ENCODE measurements at regions not wholly inside any gene's neighbourhood (a gene's known extent, or its start where the extent isn't known, plus 50 kb on each side); places are given as distances from the start of the nearest gene placed in this dataset.

- DNase-seq = peak; percentile 70
Measured at GRCh38 chr1:39109644-39110043, 83.5 kb downstream of the NDUFS5 start.

GRCh38 chr1:39110325-39110851, 84.2 kb downstream of the NDUFS5 start:
- peak; percentile 51 for DNase-seq

DNA sequence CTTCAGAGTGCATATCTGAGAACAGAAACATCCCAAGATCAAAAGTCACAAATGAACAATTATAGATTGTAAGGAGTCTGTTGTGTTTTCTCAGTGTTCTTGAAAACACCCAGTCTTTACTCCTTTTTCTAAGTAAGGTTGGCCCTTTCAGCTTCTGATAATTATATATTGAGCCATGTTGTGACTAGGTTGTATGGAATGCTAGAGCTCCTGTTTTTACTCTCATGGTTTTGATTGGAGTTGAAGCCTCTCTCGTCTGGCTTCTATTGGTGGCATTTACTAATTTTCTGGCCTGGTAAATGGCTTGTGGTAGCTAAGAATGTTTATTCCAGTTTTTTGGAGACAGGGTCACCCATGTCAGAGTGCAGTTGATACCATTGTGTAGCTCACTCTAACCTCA, 84.7 kb downstream of the NDUFS5 start:
- no peak for DNase-seq

DNA sequence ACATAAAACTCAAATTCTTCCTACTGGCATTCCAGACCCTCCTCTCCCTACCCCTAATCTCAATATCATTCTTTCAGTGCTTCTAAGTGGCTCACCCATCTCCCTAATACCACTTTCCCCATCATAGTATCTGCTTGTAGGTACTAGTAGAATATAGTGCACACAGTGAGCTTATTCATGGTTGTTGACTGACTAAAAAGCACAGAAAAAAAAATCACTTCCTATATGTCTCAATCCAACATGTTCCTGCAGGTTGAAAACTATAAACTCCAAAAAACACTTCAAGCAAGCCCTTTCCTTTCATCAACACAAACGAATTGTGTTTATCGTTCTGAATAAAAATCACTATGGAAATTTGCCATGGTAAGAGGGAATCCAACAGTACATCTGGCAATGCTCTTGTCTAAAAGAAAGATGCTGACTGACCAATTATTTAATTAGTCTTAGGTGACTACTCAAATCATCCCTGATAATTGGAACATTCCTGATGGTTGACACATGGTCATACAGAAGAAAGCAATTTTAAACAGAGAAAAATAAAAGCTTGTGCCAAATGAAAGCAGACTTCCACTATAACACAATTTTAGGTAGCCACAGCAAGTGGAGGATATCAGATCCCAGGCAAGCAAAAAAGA, 87.1 kb downstream of the NDUFS5 start:
- no peak for DNase-seq

- DNase-seq = peak; percentile 42
Measured at GRCh38 chr1:39115271-39116110, 89.0 kb upstream of the MACF1 start.

GRCh38 chr1:39116116-39116607, 88.3 kb upstream of the MACF1 start:
- no peak for DNase-seq

GRCh38 chr1:39116860-39117728, 87.4 kb upstream of the MACF1 start:
- no peak for DNase-seq

GRCh38 chr1:39117899-39118450, 86.5 kb upstream of the MACF1 start:
- DNase-seq = no peak

- DNase-seq = no peak
Measured at GRCh38 chr1:39122056-39122455, 82.4 kb upstream of the MACF1 start.

DNA sequence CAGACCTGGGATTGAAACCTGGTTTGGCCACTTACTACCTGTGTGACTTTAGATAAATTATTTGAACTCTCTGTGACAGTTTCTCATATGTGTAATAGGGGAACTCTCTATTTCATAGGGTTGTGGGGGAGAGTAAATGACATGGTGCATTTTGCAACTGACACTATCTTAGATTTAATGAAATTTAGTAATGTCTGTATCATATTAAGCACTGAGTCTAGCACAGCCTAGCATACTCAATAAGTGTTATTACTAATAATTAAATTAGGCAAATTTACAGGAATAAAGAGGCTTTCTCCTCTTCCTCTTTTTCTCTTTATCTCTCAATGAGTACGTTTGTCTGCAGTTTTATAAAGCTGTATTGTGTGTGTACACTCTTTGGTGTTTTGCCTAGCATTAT, 80.2 kb upstream of the MACF1 start:
- no peak for DNase-seq

GRCh38 chr1:39127513-39127912, 77.0 kb upstream of the MACF1 start:
- no peak for DNase-seq

DNA sequence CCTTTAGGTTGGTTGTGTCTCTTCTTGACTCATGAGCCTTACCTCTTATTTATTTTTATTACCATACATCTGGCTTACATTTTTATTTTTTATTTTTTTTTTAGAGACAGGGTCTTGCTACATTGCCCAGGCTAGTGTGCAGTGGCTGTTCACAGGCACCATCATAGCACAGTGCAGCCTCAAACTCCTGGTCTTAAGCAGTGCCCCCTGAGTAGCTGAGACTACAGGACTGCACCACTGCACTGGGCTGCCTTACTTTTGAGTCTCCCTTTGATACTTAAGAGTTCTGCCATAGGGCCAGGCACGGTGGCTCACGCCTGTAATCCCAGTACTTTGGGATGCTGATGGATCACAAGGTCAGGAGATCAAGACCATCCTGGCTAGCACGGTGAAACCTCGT, 76.4 kb upstream of the MACF1 start:
- no peak for DNase-seq

DNA sequence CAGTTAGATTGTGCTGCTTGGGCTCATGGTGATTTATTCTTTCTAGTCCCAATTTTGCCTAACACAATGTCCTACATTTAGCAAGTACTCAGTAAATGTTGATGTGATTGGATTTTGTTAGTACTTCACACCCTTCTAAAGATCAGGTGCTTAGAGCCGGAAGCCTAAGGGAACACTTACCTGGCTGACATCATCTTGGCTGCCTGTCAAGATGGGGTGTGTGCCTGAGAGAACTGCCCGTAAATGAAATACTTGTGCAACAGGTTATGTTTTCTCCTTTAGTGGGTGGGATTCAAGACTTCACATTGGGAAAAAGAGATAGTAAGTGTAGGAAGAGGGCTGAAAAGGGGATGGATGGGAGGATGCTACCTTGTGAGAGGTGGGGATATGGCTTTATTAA, 75.5 kb upstream of the MACF1 start:
- no peak for DNase-seq

- DNase-seq = no peak
Measured at GRCh38 chr1:39129514-39129913, 75.0 kb upstream of the MACF1 start.

GRCh38 chr1:39130325-39130724, 74.2 kb upstream of the MACF1 start:
- DNase-seq = no peak

DNA sequence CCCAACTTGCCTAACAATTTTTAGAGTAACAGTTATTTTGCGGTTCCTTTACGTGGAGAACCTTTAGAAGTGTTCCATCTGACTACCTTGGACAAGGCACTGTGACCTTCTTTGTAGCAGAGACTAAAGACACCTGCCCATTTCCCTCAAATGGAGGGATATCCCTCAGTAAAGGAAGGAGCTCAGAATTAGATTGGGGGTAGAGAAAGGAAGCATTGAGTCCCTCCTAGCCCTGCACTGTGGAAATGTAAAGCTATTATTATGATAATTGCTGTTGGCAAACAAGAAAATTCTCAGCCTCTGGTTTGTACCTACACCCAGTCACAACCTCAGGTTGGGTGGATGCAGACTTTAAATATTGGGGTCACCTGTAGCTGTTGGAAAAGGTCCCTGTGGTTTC, 72.6 kb upstream of the MACF1 start:
- DNase-seq = no peak

DNA sequence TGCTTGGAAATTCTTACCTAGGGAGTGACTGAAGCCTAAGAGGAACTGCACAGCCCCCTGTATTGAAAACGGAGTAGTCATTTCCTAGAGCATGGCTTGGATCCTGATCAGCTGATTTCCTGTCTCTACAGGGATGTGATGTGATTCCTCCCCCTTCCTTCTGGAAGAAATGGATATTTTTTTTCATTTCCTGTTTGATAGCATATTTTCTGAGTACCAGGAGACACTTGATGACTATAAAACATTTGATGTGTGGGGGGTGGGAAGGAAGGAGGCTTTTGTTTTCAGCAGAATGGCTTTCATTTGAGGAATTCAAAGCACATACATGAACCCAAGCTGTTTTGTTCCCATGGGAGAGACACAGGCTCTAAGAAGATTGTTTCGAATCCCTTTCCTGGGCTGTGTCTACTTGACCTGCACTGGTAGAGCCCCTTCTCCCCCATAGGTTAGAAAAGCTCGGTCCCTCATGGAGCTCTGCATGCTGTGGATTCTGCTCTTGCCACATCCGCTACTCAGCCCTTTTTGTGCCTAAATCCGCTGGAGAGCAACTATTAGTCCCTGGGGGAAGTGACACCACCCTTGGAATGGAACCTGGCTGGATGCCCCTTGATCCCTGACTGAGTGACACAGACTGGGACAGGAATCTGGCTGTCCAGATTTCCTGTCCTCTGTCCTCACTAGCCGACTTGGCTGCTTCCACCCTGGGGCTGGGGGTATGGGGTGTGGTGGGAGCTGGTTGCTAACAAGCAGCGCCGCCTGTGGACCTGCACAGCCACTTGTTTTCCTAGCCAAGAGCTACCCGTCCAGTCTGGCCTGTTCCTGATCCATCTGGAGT, 71.8 kb upstream of the MACF1 start:
- no peak for DNase-seq

- no peak for DNase-seq
Measured at GRCh38 chr1:39133340-39133684, 71.2 kb upstream of the MACF1 start.

- no peak for DNase-seq
Measured at GRCh38 chr1:39134768-39135333, 69.6 kb upstream of the MACF1 start.

GRCh38 chr1:39136638-39137037, 67.9 kb upstream of the MACF1 start:
- no peak for DNase-seq

- no peak for DNase-seq
Measured at GRCh38 chr1:39139723-39140360, 64.7 kb upstream of the MACF1 start.
